ENCODE measurements at regions not wholly inside any gene's neighbourhood (a gene's known extent, or its start where the extent isn't known, plus 50 kb on each side); places are given as distances from the start of the nearest gene placed in this dataset.

- DNase-seq (ENCODE audit: low read depth): no peak
Measured at GRCh38 chr7:46490406-46490805, 569.3 kb upstream of the IGFBP3 start.

- no peak for DNase-seq (ENCODE audit: low read depth)
Measured at GRCh38 chr7:46489106-46489505, 568.0 kb upstream of the IGFBP3 start.

- no peak for DNase-seq (ENCODE audit: low read depth)
Measured at GRCh38 chr7:46488607-46489006, 567.5 kb upstream of the IGFBP3 start.

GRCh38 chr7:46486256-46487206 is 565.5 kb upstream of the IGFBP3 start:
- DNase-seq (ENCODE audit: low read depth): peak; percentile 91

GRCh38 chr7:46485481-46486065 is 564.5 kb upstream of the IGFBP3 start:
- peak; percentile 42 for DNase-seq (ENCODE audit: low read depth)

- no peak for DNase-seq (ENCODE audit: low read depth)
Measured at GRCh38 chr7:46484906-46485305, 563.8 kb upstream of the IGFBP3 start.

- DNase-seq (ENCODE audit: low read depth): no peak
Measured at GRCh38 chr7:46480619-46481018, 559.5 kb upstream of the IGFBP3 start.

- DNase-seq (ENCODE audit: low read depth): no peak
Measured at GRCh38 chr7:46479680-46480079, 558.6 kb upstream of the IGFBP3 start.

GRCh38 chr7:46478046-46478445 is 557.0 kb upstream of the IGFBP3 start:
- peak; percentile 55 for DNase-seq (ENCODE audit: low read depth)

- DNase-seq (ENCODE audit: low read depth): no peak
Measured at GRCh38 chr7:46468753-46469356, 547.8 kb upstream of the IGFBP3 start.

GRCh38 chr7:46463170-46463569 is 542.1 kb upstream of the IGFBP3 start:
- DNase-seq (ENCODE audit: low read depth): no peak

GRCh38 chr7:46461334-46461777 is 540.3 kb upstream of the IGFBP3 start:
- DNase-seq (ENCODE audit: low read depth): no peak

- DNase-seq (ENCODE audit: low read depth): no peak
Measured at GRCh38 chr7:46459942-46460341, 538.9 kb upstream of the IGFBP3 start.

- no peak for DNase-seq (ENCODE audit: low read depth)
Measured at GRCh38 chr7:46454816-46455215, 533.7 kb upstream of the IGFBP3 start.

- DNase-seq (ENCODE audit: low read depth): no peak
Measured at GRCh38 chr7:46452561-46453135, 531.6 kb upstream of the IGFBP3 start.

- DNase-seq (ENCODE audit: low read depth): no peak
Measured at GRCh38 chr7:46451846-46452245, 530.8 kb upstream of the IGFBP3 start.

- DNase-seq (ENCODE audit: low read depth): no peak
Measured at GRCh38 chr7:46450886-46451285, 529.8 kb upstream of the IGFBP3 start.

- no peak for DNase-seq (ENCODE audit: low read depth)
Measured at GRCh38 chr7:46450425-46450824, 529.4 kb upstream of the IGFBP3 start.

- DNase-seq (ENCODE audit: low read depth): no peak
Measured at GRCh38 chr7:46449743-46450142, 528.7 kb upstream of the IGFBP3 start.

- DNase-seq (ENCODE audit: low read depth): no peak
Measured at GRCh38 chr7:46448478-46448877, 527.4 kb upstream of the IGFBP3 start.

GRCh38 chr7:46446151-46446550 is 525.1 kb upstream of the IGFBP3 start:
- DNase-seq (ENCODE audit: low read depth): no peak

- DNase-seq (ENCODE audit: low read depth): no peak
Measured at GRCh38 chr7:46444256-46444655, 523.2 kb upstream of the IGFBP3 start.

- DNase-seq (ENCODE audit: low read depth): no peak
Measured at GRCh38 chr7:46440186-46440585, 519.1 kb upstream of the IGFBP3 start.
